ENCODE measurements at regions not wholly inside any gene's neighbourhood (a gene's known extent, or its start where the extent isn't known, plus 50 kb on each side); places are given as distances from the start of the nearest gene placed in this dataset.

DNA sequence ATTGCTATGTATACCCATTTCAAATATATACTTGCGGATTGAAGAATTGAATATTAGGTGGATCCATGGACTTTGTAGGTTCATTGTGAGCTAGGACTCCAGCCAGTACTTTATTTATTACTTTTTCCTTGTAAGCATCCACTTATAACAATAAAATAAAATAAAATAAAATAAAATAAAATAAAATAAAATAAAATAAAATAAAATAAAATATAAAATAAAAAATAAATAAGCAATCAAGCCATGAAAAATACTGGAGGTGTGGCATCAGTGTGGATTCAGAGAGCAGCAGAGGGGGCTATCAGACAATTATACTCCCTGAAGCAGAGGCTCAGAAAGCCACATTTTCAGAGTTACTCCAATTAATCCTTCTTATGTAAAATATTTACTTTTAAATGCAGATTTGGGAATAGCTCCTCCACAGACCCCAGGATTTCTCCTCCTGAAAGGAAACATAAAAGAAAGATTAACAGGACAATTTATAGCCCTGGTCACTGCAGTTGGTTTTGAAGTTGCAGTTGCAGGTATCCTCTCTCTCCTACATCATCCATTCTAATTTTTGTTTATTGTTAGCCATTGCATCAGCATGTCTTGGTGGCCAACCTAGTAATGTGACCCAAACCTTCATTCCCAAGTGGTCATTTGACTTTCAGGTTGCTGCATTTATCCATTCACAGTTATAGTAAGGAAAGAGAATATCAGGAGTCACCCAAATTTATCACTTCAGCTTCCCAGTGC, 2025.2 kb upstream of the IGFBP7 start:
- no peak for TF ChIP-seq ZNF572 (CRISPR knock-in tag; IDR thresholded peaks at IDR 0.05)
- TF ChIP-seq TAF15 (IDR thresholded peaks at IDR 0.05; ENCODE audit: low read depth, low read length, poor library complexity, severe bottlenecking), result no peak
